ENCODE measurements at regions not wholly inside any gene's neighbourhood (a gene's known extent, or its start where the extent isn't known, plus 50 kb on each side); places are given as distances from the start of the nearest gene placed in this dataset.

- TF ChIP-seq FOXK2 (IDR thresholded peaks at IDR 0.05) (no peak), SP1 (IDR thresholded peaks at IDR 0.05) (no peak), SUZ12 (IDR thresholded peaks at IDR 0.05) (no peak), BHLHE40 (IDR thresholded peaks at IDR 0.05; ENCODE audit: borderline replicate concordance) (no peak), L3MBTL2 (conservative IDR thresholded peaks at IDR 0.05) (no peak), NFRKB (IDR thresholded peaks at IDR 0.05) (no peak), ELF4 (IDR thresholded peaks at IDR 0.05) (no peak), FOXM1 (IDR thresholded peaks at IDR 0.05; ENCODE audit: borderline replicate concordance) (no peak), CTBP1 (IDR thresholded peaks at IDR 0.05; ENCODE audit: borderline replicate concordance) (no peak), LEF1 (IDR thresholded peaks at IDR 0.05; ENCODE audit: borderline replicate concordance) (no peak), TARDBP (IDR thresholded peaks at IDR 0.05) (no peak), ARNT (IDR thresholded peaks at IDR 0.05) (no peak)
These were observed 277.5 kb downstream of the CTH start for GRCh38 chr1:70688580-70688979.

Measured in HEK293T (cell line).